Naive thymus-derived CD4-positive, alpha-beta T cell (primary cell): ENCODE measurements at regions not wholly inside any gene's neighbourhood (a gene's known extent, or its start where the extent isn't known, plus 50 kb on each side); places are given as distances from the start of the nearest gene placed in this dataset.

Experiments used
- ATAC-seq: fragments of 150-1000 bp; cut with Tn5 transposase; 2 replicates; pipeline ENCODE4 v1.10.0; 2021; ENCODE audit warnings: mild to moderate bottlenecking, moderate library complexity
- CTCF ChIA-PET: fragments of 350-600 bp; sonication (Branson Sonifier 250); formaldehyde crosslinking; loops from one replicate; lab custom pipeline; 2021; ENCODE audit warnings: antibody characterized with exemption; lab: Charles Lee
- POLR2A ChIA-PET: fragments of 350-600 bp; sonication (Branson Sonifier 250); formaldehyde crosslinking; loops from one replicate; lab custom pipeline; 2021; ENCODE audit warnings: antibody characterized with exemption, inconsistent platforms; lab: Charles Lee
- DNase-seq, 9 donors: peaks; one replicate each; pipeline versions ENCODE4 v3.0.0 to v3.0.0-alpha.2; 2020 to 2022; ENCODE audit warnings: mixed read lengths in 1 of 9
- H3K27ac ChIP-seq: one replicate; pipeline ENCODE4 v1.7.0; 2013; ENCODE audit warnings: mild to moderate bottlenecking, low read depth, low read length, moderate library complexity
- H3K27me3 ChIP-seq, 2 donors: one replicate each; pipeline ENCODE4 v1.7.0; 2013; ENCODE audit warnings: low read length in 2 of 2, mild to moderate bottlenecking in 2 of 2, moderate library complexity in 2 of 2; ENCODE audit not compliant: control insufficient read depth in 2 of 2, insufficient read depth in 2 of 2
- H3K36me3 ChIP-seq, 3 experiments: 1 replicate in 2 of 3; 2 replicates in 1 of 3; pipeline ENCODE4 v1.7.0; 2013; ENCODE audit warnings: low read length in 3 of 3, mild to moderate bottlenecking in 3 of 3, moderate library complexity in 1 of 3; ENCODE audit not compliant: insufficient read depth in 3 of 3, control insufficient read depth in 2 of 3
- H3K4me1 ChIP-seq, 2 donors: one replicate each; pipeline ENCODE4 v1.7.0; 2013; ENCODE audit warnings: low read length in 2 of 2, mild to moderate bottlenecking in 2 of 2, moderate library complexity in 1 of 2; ENCODE audit not compliant: control insufficient read depth in 2 of 2, insufficient read depth in 2 of 2
- H3K4me3 ChIP-seq: 2 replicates; pipeline ENCODE4 v1.7.0; 2013; ENCODE audit warnings: mild to moderate bottlenecking, low read length
- H3K9me3 ChIP-seq, 3 experiments: 1 replicate in 2 of 3; 2 replicates in 1 of 3; pipeline ENCODE4 v1.7.0; 2013; ENCODE audit warnings: low read length in 3 of 3; ENCODE audit not compliant: control insufficient read depth in 2 of 3
- H3K27ac Mint-ChIP-seq, 9 donors: one replicate each; pipeline ENCODE4 v1.8.0; 2020 to 2022; ENCODE audit warnings: mixed read lengths in 9 of 9, mild to moderate bottlenecking in 8 of 9, moderate library complexity in 5 of 9, inconsistent platforms in 2 of 9
- H3K27me3 Mint-ChIP-seq, 5 donors: one replicate each; pipeline ENCODE4 v1.8.0; 2021 to 2022; ENCODE audit warnings: mixed read lengths in 5 of 5, mild to moderate bottlenecking in 1 of 5
- H3K36me3 Mint-ChIP-seq, 5 donors: one replicate each; pipeline ENCODE4 v1.8.0; 2020 to 2022; ENCODE audit warnings: mixed read lengths in 5 of 5, mild to moderate bottlenecking in 3 of 5, inconsistent platforms in 1 of 5
- H3K4me1 Mint-ChIP-seq, 7 donors: one replicate each; pipeline ENCODE4 v1.8.0; 2020 to 2022; ENCODE audit warnings: mixed read lengths in 7 of 7, mild to moderate bottlenecking in 3 of 7, inconsistent platforms in 1 of 7
- H3K4me3 Mint-ChIP-seq, 10 donors: one replicate each; pipeline ENCODE4 v1.8.0; 2020 to 2022; ENCODE audit warnings: mild to moderate bottlenecking in 10 of 10, mixed read lengths in 10 of 10, moderate library complexity in 6 of 10, inconsistent platforms in 2 of 10
- H3K9me3 Mint-ChIP-seq, 11 donors: one replicate each; pipeline ENCODE4 v1.8.0; 2020 to 2022; ENCODE audit warnings: mixed read lengths in 11 of 11, mild to moderate bottlenecking in 4 of 11, inconsistent platforms in 1 of 11, moderate library complexity in 1 of 11
- intact Hi-C, 2 donors: fragments of 100-400 bp; cut with micrococcal nuclease; formaldehyde crosslinking; loops; one replicate each; pipeline ENCODE4 v1.15.1; 2023

DNA sequence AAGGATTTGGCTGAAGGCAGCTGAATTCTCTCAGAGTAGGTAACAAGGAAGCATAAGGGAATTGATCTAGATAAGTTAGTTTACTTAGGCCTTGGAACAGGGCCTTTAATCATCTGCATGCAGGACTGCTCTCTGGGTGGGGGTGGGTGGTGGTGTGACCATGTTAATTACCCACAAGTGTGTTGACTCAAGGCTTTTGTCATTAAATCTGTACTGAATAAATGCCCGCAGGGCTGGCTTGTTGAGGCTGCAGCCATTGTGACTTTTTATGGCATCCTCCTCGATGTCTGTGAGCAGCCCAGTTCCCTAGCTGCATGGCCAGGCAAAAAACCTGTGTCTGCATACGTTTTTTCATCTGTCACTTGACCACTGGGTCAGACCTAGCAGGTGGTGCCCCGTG is 63.5 kb upstream of the ASCC3 start:
- ATAC-seq (no peak), DNase-seq (no peak)
- Histone ChIP-seq H3K9me3 (peaks cover 0 to 4% (median 0%) of the 10 kb centered on the region in 3 experiments), H3K4me3 (no peak overlapping the region), H3K27me3 (no peaks in the 10 kb centered on the region), H3K4me1 (no peaks in the 10 kb centered on the region), H3K27ac (no peak overlapping the region), H3K36me3 (no peaks in the 10 kb centered on the region)
- ChIA-PET CTCF (interaction anchor here (0.7 kb wide), 1 partner anchor 65 kb away, joined by 6 read pairs; no protein-coding TSS in a partner anchor), POLR2A (no interaction called here)
- intact Hi-C loops: no loop called here
- Mint-ChIP-seq H3K9me3 (peaks cover 2 to 39% (median 10%) of the 10 kb centered on the region in 11 donors), H3K4me3 (no peak overlapping the region), H3K27ac (no peak overlapping the region), H3K36me3 (peaks cover 0 to 8% (median 0%) of the 10 kb centered on the region in 5 donors), H3K4me1 (peaks cover 0 to 3% (median 0%) of the 10 kb centered on the region in 7 donors), H3K27me3 (peaks cover 0 to 32% (median 7%) of the 10 kb centered on the region in 5 donors)

DNA sequence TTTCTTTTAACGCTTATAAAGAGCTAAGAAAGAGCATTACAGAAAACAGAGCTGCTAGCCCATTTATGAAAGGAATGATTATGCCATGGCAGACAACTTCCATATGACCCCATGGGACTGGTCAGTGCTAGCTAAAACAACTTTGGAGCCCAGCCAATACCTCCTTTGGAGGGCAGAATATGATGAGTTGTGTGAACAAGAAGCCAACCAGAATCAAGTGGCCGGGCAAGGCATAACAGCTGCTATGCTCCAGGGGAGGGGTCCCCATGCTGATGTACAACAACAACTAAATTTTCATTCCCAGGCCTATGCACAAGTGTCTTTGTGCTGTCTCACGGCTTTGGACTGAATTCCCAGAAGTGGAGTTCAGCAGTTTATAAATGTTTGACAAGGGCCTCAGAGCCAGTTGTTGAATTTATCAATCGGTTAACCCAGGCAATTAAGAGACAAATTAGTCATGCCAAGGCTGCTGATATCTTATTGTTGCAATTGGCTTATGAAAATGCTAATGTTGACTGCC is 65.0 kb upstream of the ASCC3 start:
- H3K9me3 Mint-ChIP-seq: peaks cover 0 to 33% (median 8%) of the 10 kb centered on the region in 11 donors

DNA sequence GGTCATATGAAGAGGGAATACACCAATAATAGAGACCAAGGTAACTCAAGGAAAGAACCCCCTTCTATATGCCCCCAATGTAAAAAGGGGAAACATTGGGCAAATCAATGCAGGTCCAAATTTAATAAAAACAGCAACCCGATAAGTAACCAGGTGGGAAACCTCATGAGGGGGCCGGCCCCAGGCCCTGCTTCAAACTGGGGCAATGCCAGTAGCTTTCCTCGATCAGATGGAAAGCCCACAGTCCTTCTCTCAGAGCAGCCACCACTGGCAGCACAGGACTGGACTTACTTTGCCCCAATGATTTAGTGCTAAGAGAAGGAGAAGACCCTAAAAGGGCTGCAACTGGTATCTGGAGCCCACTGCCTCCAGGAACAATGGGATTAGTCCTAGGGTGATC is 65.6 kb upstream of the ASCC3 start:
- Mint-ChIP-seq H3K27me3 (peaks cover 0 to 37% (median 9%) of the 10 kb centered on the region in 5 donors), H3K27ac (no peak overlapping the region), H3K9me3 (peaks cover 0 to 32% (median 8%) of the 10 kb centered on the region in 11 donors), H3K36me3 (peaks cover 0 to 8% (median 0%) of the 10 kb centered on the region in 5 donors), H3K4me1 (peaks cover 0 to 3% (median 0%) of the 10 kb centered on the region in 7 donors), H3K4me3 (no peak overlapping the region)
- Histone ChIP-seq H3K9me3 (peaks cover 0 to 4% (median 0%) of the 10 kb centered on the region in 3 experiments), H3K4me3 (no peak overlapping the region), H3K27me3 (no peaks in the 10 kb centered on the region), H3K27ac (no peak overlapping the region), H3K4me1 (no peaks in the 10 kb centered on the region), H3K36me3 (no peaks in the 10 kb centered on the region)
- ChIA-PET POLR2A (no interaction called here), CTCF (no interaction called here)
- no peak for DNase-seq
- no peak for ATAC-seq
- intact Hi-C loops: no loop called here

More for the DNA sequence above, 65.0 kb upstream of the ASCC3 start:
- Mint-ChIP-seq H3K4me3 (no peak overlapping the region), H3K27me3 (peaks cover 0 to 37% (median 7%) of the 10 kb centered on the region in 5 donors), H3K27ac (no peak overlapping the region), H3K4me1 (peaks cover 0 to 3% (median 0%) of the 10 kb centered on the region in 7 donors), H3K36me3 (peaks cover 0 to 8% (median 0%) of the 10 kb centered on the region in 5 donors)
- intact Hi-C loops: no loop called here
- H3K4me1 ChIP-seq: no peaks in the 10 kb centered on the region
- H3K9me3 ChIP-seq: peaks cover 0 to 4% (median 0%) of the 10 kb centered on the region in 3 experiments
- ATAC-seq (no peak), DNase-seq (no peak)
- H3K27me3 ChIP-seq: no peaks in the 10 kb centered on the region
- ChIA-PET POLR2A (no interaction called here), CTCF (no interaction called here)
- H3K36me3 ChIP-seq: no peaks in the 10 kb centered on the region
- no peak overlapping the region for H3K27ac ChIP-seq
- no peak overlapping the region for H3K4me3 ChIP-seq

DNA sequence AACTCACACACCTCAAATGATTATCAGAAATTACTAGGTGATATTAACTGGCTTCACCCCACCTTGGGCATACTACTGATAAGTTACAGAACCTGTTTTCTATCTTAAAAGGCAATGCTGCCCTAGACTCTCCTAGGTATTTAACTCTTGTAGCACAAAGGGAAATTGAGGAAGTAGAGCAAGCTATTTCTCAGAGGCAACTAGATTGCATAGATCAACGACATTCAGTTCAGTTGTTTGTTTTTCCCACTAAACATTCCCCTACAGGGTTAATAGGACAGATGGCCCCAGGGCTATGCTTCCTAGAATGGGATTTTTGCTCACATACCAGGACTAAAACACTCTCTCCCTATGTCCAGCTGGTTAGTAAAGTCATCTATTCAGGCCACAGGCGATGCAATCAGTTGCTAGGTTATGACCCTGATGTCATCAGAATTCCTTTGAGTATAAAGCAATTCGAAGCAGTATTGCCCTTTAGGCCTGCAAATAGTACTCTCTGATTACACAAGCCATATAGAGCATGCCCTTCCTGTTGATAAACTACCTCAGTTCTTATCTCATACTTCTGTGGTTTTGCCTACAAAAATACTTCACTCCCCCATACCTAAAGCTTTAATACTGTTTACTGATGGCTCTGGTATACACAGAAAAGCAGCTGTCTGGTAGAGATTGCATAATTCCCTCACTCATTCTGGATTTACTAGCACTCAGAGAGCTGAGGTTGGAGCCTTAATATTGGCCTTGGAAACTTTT is 67.4 kb upstream of the ASCC3 start:
- H3K4me1 Mint-ChIP-seq: peaks cover 0 to 3% (median 0%) of the 10 kb centered on the region in 7 donors
- DNase-seq: no peak
- POLR2A ChIA-PET: no interaction called here

DNA sequence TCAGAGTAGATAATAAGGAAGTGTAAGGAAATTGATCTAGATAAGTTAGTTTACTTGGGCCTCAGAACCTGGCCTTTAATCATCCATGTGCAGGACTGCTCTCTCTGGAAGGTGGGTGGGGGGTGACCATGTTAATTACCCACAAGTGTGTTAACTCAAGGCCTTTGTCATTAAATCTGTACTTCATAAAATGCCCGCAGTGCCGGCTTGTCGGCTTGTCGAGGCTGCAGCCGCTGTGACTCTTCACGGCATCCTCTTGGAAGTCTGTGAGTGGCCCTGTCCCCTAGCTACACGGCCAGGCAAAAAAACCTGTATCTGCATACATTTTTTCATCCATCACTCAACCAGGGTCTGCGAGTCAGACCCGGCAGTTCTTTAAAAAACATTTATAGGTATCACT is 70.9 kb upstream of the ASCC3 start:
- H3K9me3 Mint-ChIP-seq: peaks cover 0 to 26% (median 7%) of the 10 kb centered on the region in 11 donors
- no peaks in the 10 kb centered on the region for H3K27me3 ChIP-seq
- intact Hi-C loops: no loop called here
- H3K4me3 Mint-ChIP-seq: no peak overlapping the region
- H3K4me1 Mint-ChIP-seq: no peaks in the 10 kb centered on the region
- no peak overlapping the region for H3K27ac ChIP-seq
- POLR2A ChIA-PET: no interaction called here
- H3K4me1 ChIP-seq: no peaks in the 10 kb centered on the region
- no peak for ATAC-seq
- CTCF ChIA-PET: no interaction called here
- H3K27ac Mint-ChIP-seq: no peak overlapping the region
- no peak for DNase-seq
- H3K9me3 ChIP-seq: peaks cover 0 to 4% (median 0%) of the 10 kb centered on the region in 3 experiments
- peaks cover 0 to 23% (median 4%) of the 10 kb centered on the region in 5 donors for H3K27me3 Mint-ChIP-seq
- no peaks in the 10 kb centered on the region for H3K36me3 ChIP-seq
- H3K36me3 Mint-ChIP-seq: peaks cover 0 to 8% (median 0%) of the 10 kb centered on the region in 5 donors
- H3K4me3 ChIP-seq: no peak overlapping the region

More for the DNA sequence above, 67.4 kb upstream of the ASCC3 start:
- H3K36me3 ChIP-seq: no peaks in the 10 kb centered on the region
- H3K9me3 ChIP-seq: peaks cover 0 to 4% (median 0%) of the 10 kb centered on the region in 3 experiments
- peaks cover 0 to 32% (median 10%) of the 10 kb centered on the region in 11 donors for H3K9me3 Mint-ChIP-seq
- no peaks in the 10 kb centered on the region for H3K27me3 ChIP-seq
- intact Hi-C loops: no loop called here
- peaks cover 0 to 42% (median 11%) of the 10 kb centered on the region in 5 donors for H3K27me3 Mint-ChIP-seq
- no peak overlapping the region for H3K4me3 ChIP-seq
- H3K27ac ChIP-seq: no peak overlapping the region
- H3K4me1 ChIP-seq: no peaks in the 10 kb centered on the region
- H3K4me3 Mint-ChIP-seq: no peak overlapping the region
- CTCF ChIA-PET: no interaction called here
- peaks cover 0 to 8% (median 0%) of the 10 kb centered on the region in 5 donors for H3K36me3 Mint-ChIP-seq
- no peak overlapping the region for H3K27ac Mint-ChIP-seq
- ATAC-seq: peak; percentile 14

DNA sequence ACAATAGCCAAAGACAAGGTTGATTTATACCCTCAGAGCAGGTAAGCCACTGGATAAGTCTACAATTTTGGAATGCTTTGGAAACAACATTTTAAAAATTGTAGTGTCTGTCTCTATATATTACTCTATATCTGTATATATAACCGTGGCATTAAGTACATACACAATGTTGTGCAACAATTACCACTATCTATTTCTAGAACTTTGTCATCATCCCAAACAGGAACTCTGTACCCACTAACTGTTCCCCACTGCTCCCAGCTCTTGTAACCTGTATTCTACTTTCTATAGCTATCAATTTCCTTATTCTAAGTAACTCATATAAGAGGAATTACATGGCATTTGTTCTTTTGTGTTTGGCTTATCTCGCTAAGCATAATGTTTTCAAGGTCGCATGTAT is 78.2 kb upstream of the ASCC3 start:
- no peaks in the 10 kb centered on the region for H3K9me3 ChIP-seq
- H3K27ac Mint-ChIP-seq: no peak overlapping the region
- no peak overlapping the region for H3K4me3 ChIP-seq
- no peaks in the 10 kb centered on the region for H3K4me1 Mint-ChIP-seq
- DNase-seq (no peak), ATAC-seq (no peak)
- H3K9me3 Mint-ChIP-seq: peaks cover 0 to 3% (median 0%) of the 10 kb centered on the region in 11 donors
- H3K4me3 Mint-ChIP-seq: no peak overlapping the region
- no peak overlapping the region for H3K27ac ChIP-seq
- no peaks in the 10 kb centered on the region for H3K4me1 ChIP-seq
- H3K36me3 Mint-ChIP-seq: no peaks in the 10 kb centered on the region
- H3K27me3 Mint-ChIP-seq: peaks cover 0 to 24% (median 19%) of the 10 kb centered on the region in 5 donors
- H3K36me3 ChIP-seq: no peaks in the 10 kb centered on the region
- CTCF ChIA-PET: no interaction called here
- intact Hi-C loops: no loop called here
- no peaks in the 10 kb centered on the region for H3K27me3 ChIP-seq
- POLR2A ChIA-PET: no interaction called here
